ENCODE measurements at regions not wholly inside any gene's neighbourhood (a gene's known extent, or its start where the extent isn't known, plus 50 kb on each side); places are given as distances from the start of the nearest gene placed in this dataset.

DNA sequence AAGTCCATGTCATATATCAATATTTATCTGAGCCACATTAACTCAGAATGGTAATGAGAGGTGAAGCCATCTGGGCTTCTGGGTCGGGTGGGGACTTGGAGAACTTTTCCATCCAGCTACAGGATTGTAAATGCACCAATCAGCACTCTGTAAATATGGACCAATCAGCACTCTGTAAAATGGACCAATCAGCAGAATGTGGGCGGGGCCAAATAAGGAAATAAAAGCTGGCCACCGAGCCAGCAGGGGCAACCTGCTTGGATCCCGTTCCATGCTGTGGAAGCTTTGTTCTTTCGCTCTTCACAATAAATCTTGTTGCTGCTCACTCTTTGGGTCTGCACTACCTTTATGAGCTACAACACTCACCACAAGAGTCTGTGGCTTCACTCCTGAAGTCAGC lies 253.4 kb downstream of the JRKL start:
- ChIA-PET POLR2A (no interaction called here), CTCF (no interaction called here)
- no peak overlapping the region for H3K4me3 ChIP-seq (ENCODE audit: control insufficient read depth in 1 of 7, extremely low read depth in 1 of 7, insufficient read depth in 4 of 7, low read depth in 2 of 7, low read length in 6 of 7)
- 89% methylated on average over 5 of the region's 5 CpGs for WGBS (ENCODE audit: insufficient coverage)
- no peak for DNase-seq
- H3K4me1 ChIP-seq (ENCODE audit: control extremely low read depth in 1 of 4, control insufficient read depth in 4 of 4, insufficient read depth in 4 of 4, low read length in 3 of 4), result no peaks in the 10 kb centered on the region
- peaks cover 0 to 2% (median 0%) of the 10 kb centered on the region in 5 experiments for H3K27me3 ChIP-seq (replicated peaks in 2 of 5; ENCODE audit: control insufficient read depth in 4 of 5, insufficient read depth in 5 of 5, low read length in 4 of 5)
- no peaks in the 10 kb centered on the region for H3K36me3 ChIP-seq (ENCODE audit: control insufficient read depth in 4 of 4, insufficient read depth in 4 of 4, low read length in 3 of 4)
- H3K27ac ChIP-seq (ENCODE audit: insufficient read depth in 1 of 2, low read depth in 1 of 2, low read length in 2 of 2, poor library complexity in 1 of 2, severe bottlenecking in 2 of 2), result no peak overlapping the region
- H3K9me3 ChIP-seq (ENCODE audit: control extremely low read depth in 1 of 5, control insufficient read depth in 4 of 5, insufficient read depth in 2 of 5, low read depth in 1 of 5, low read length in 4 of 5), result no peaks in the 10 kb centered on the region

DNA sequence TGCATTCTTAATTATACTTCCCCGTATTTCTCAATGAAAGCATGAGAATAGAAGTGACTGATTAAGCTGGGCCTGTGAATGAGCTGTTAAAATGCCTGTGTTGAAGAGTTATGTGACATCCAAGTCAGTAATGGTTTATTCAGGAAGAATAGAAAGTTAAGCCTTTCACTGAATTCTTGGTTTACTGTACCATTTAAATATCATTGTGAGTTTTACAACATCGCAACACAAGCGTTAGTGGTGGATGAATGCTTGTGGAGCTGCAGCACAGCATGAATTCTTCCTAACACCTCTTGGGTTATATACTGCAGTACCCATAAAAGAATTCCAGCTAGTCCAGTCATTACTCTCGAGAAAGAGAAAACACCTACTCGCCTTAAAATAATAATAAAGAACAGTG lies 257.8 kb downstream of the JRKL start:
- CTCF ChIA-PET, result no interaction called here
- WGBS (ENCODE audit: insufficient coverage), result 100% methylated on average over 2 of the region's 5 CpGs
- H3K9me3 ChIP-seq (ENCODE audit: control extremely low read depth in 1 of 5, control insufficient read depth in 4 of 5, insufficient read depth in 2 of 5, low read depth in 1 of 5, low read length in 4 of 5), result no peaks in the 10 kb centered on the region
- no peak overlapping the region for H3K27ac ChIP-seq (ENCODE audit: insufficient read depth in 1 of 2, low read depth in 1 of 2, low read length in 2 of 2, poor library complexity in 1 of 2, severe bottlenecking in 2 of 2)
- no peak for DNase-seq
- no peaks in the 10 kb centered on the region for H3K4me1 ChIP-seq (ENCODE audit: control extremely low read depth in 1 of 4, control insufficient read depth in 4 of 4, insufficient read depth in 4 of 4, low read length in 3 of 4)
- POLR2A ChIA-PET, result interaction anchor here (0.5 kb wide), 1 partner anchor 29 kb away, joined by 3 read pairs; no protein-coding TSS in a partner anchor
- peaks cover 0 to 2% (median 0%) of the 10 kb centered on the region in 5 experiments for H3K27me3 ChIP-seq (replicated peaks in 2 of 5; ENCODE audit: control insufficient read depth in 4 of 5, insufficient read depth in 5 of 5, low read length in 4 of 5)
- no peaks in the 10 kb centered on the region for H3K36me3 ChIP-seq (ENCODE audit: control insufficient read depth in 4 of 4, insufficient read depth in 4 of 4, low read length in 3 of 4)
- H3K4me3 ChIP-seq (ENCODE audit: control insufficient read depth in 1 of 7, extremely low read depth in 1 of 7, insufficient read depth in 4 of 7, low read depth in 2 of 7, low read length in 6 of 7), result no peak overlapping the region

DNA sequence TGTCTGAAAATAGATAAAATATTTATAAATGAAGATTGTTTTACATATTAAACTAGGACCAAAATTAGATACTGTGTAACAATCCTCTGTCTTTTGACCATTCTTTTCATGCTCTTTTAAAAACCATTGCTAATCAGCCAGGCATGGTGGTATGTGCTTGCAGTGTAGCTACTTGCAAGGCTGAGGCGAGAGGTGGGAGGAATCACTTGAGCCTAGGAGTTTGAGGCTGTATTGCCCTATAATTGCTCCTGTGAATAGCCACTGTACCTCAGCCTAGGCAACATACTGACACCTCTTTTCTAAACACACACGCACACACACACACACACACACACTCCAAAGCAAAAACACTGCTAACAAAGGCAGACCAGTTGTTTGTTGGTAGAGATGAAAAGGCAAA lies 259.2 kb downstream of the JRKL start:
- CTCF ChIA-PET, result interaction anchor here (0.7 kb wide), 1 partner anchor 15 kb away, joined by 3 read pairs; no protein-coding TSS in a partner anchor

DNA sequence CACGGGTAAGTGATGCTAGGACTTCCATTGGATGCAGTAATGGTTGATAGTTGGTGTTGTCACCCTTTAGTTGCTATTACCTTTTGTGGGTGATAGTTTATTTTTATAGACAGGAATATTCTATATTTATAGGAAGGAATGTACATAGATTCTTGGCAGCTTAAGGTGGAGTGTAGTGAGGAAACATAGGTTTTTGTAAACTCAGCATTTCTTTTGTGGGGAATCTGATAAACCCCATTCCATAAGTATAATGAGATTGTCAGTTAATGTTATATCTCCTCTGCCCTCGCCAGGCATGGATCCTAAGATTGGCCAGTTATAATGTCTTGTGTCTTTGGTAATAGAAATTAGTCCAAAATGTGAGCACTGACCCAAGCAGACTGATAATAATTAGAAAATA lies 262.7 kb downstream of the JRKL start:
- Histone ChIP-seq H3K27me3 (replicated peaks in 2 of 5; ENCODE audit: control insufficient read depth in 4 of 5, insufficient read depth in 5 of 5, low read length in 4 of 5) (no peaks in the 10 kb centered on the region), H3K4me1 (ENCODE audit: control extremely low read depth in 1 of 4, control insufficient read depth in 4 of 4, insufficient read depth in 4 of 4, low read length in 3 of 4) (no peaks in the 10 kb centered on the region), H3K36me3 (ENCODE audit: control insufficient read depth in 4 of 4, insufficient read depth in 4 of 4, low read length in 3 of 4) (no peaks in the 10 kb centered on the region), H3K27ac (ENCODE audit: insufficient read depth in 1 of 2, low read depth in 1 of 2, low read length in 2 of 2, poor library complexity in 1 of 2, severe bottlenecking in 2 of 2) (no peak overlapping the region), H3K9me3 (ENCODE audit: control extremely low read depth in 1 of 5, control insufficient read depth in 4 of 5, insufficient read depth in 2 of 5, low read depth in 1 of 5, low read length in 4 of 5) (no peaks in the 10 kb centered on the region), H3K4me3 (ENCODE audit: control insufficient read depth in 1 of 7, extremely low read depth in 1 of 7, insufficient read depth in 4 of 7, low read depth in 2 of 7, low read length in 6 of 7) (no peak overlapping the region)
- DNase-seq, result no peak
- 100% methylated on average over 1 of the region's 2 CpGs for WGBS (ENCODE audit: insufficient coverage)
- ChIA-PET POLR2A (no interaction called here), CTCF (no interaction called here)

More for the DNA sequence above, 259.2 kb downstream of the JRKL start:
- Histone ChIP-seq H3K27ac (ENCODE audit: insufficient read depth in 1 of 2, low read depth in 1 of 2, low read length in 2 of 2, poor library complexity in 1 of 2, severe bottlenecking in 2 of 2) (no peak overlapping the region), H3K4me3 (ENCODE audit: control insufficient read depth in 1 of 7, extremely low read depth in 1 of 7, insufficient read depth in 4 of 7, low read depth in 2 of 7, low read length in 6 of 7) (no peak overlapping the region), H3K27me3 (replicated peaks in 2 of 5; ENCODE audit: control insufficient read depth in 4 of 5, insufficient read depth in 5 of 5, low read length in 4 of 5) (peaks cover 0 to 2% (median 0%) of the 10 kb centered on the region in 5 experiments), H3K4me1 (ENCODE audit: control extremely low read depth in 1 of 4, control insufficient read depth in 4 of 4, insufficient read depth in 4 of 4, low read length in 3 of 4) (no peaks in the 10 kb centered on the region), H3K36me3 (ENCODE audit: control insufficient read depth in 4 of 4, insufficient read depth in 4 of 4, low read length in 3 of 4) (no peaks in the 10 kb centered on the region), H3K9me3 (ENCODE audit: control extremely low read depth in 1 of 5, control insufficient read depth in 4 of 5, insufficient read depth in 2 of 5, low read depth in 1 of 5, low read length in 4 of 5) (no peaks in the 10 kb centered on the region)
- POLR2A ChIA-PET, result no interaction called here
- no peak for DNase-seq
- 100% methylated on average over 1 of the region's 2 CpGs for WGBS (ENCODE audit: insufficient coverage)

DNA sequence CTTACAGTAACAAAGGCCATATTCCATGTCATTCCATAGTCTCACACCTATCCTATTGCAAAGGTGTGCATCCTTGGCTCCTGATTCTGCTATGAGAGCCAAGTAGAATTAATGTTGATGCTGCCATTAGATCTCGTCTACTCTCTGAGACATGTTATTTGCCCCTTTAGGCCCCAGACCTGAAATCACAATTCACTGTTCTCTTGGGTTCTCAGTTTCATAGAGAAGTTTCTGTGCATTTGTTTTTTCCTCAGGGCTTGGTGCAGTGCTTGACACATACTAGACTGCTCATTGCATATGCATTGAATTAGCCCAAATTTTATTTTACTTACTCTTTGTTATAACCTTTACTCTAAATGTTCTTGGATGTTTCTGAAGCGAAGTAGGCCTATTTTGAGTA lies 265.7 kb downstream of the JRKL start:
- H3K36me3 ChIP-seq (ENCODE audit: control insufficient read depth in 4 of 4, insufficient read depth in 4 of 4, low read length in 3 of 4), result no peaks in the 10 kb centered on the region
- no peak for DNase-seq
- 88% methylated on average over 2 of the region's 2 CpGs for WGBS (ENCODE audit: insufficient coverage)
- H3K4me1 ChIP-seq (ENCODE audit: control extremely low read depth in 1 of 4, control insufficient read depth in 4 of 4, insufficient read depth in 4 of 4, low read length in 3 of 4), result no peaks in the 10 kb centered on the region
- H3K9me3 ChIP-seq (ENCODE audit: control extremely low read depth in 1 of 5, control insufficient read depth in 4 of 5, insufficient read depth in 2 of 5, low read depth in 1 of 5, low read length in 4 of 5), result no peaks in the 10 kb centered on the region
- ChIA-PET CTCF (no interaction called here), POLR2A (no interaction called here)
- H3K27me3 ChIP-seq (replicated peaks in 2 of 5; ENCODE audit: control insufficient read depth in 4 of 5, insufficient read depth in 5 of 5, low read length in 4 of 5), result no peaks in the 10 kb centered on the region
- no peak overlapping the region for H3K27ac ChIP-seq (ENCODE audit: insufficient read depth in 1 of 2, low read depth in 1 of 2, low read length in 2 of 2, poor library complexity in 1 of 2, severe bottlenecking in 2 of 2)
- H3K4me3 ChIP-seq (ENCODE audit: control insufficient read depth in 1 of 7, extremely low read depth in 1 of 7, insufficient read depth in 4 of 7, low read depth in 2 of 7, low read length in 6 of 7), result no peak overlapping the region

DNA sequence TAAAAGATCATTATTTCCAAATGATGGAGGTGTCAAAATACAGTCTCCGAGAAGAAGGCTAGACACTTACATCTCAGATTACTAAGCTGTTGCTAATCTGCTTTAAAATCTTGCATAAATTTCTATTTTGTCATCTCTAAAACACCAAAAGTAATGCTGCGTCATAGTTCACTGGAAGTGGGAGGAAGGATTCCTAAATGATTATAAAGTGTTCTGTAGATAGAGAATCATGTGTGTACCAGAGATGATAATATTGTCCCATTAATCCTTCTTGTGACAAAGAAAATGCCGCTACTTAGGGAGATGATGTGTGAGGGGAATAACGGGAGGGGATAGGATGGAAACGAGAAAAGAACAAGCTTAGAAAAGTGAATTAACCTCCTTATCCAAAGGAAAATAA lies 268.6 kb downstream of the JRKL start:
- Histone ChIP-seq H3K36me3 (ENCODE audit: control insufficient read depth in 4 of 4, insufficient read depth in 4 of 4, low read length in 3 of 4) (no peaks in the 10 kb centered on the region), H3K9me3 (ENCODE audit: control extremely low read depth in 1 of 5, control insufficient read depth in 4 of 5, insufficient read depth in 2 of 5, low read depth in 1 of 5, low read length in 4 of 5) (no peaks in the 10 kb centered on the region), H3K27ac (ENCODE audit: insufficient read depth in 1 of 2, low read depth in 1 of 2, low read length in 2 of 2, poor library complexity in 1 of 2, severe bottlenecking in 2 of 2) (no peak overlapping the region), H3K27me3 (replicated peaks in 2 of 5; ENCODE audit: control insufficient read depth in 4 of 5, insufficient read depth in 5 of 5, low read length in 4 of 5) (no peaks in the 10 kb centered on the region), H3K4me3 (ENCODE audit: control insufficient read depth in 1 of 7, extremely low read depth in 1 of 7, insufficient read depth in 4 of 7, low read depth in 2 of 7, low read length in 6 of 7) (no peak overlapping the region), H3K4me1 (ENCODE audit: control extremely low read depth in 1 of 4, control insufficient read depth in 4 of 4, insufficient read depth in 4 of 4, low read length in 3 of 4) (no peaks in the 10 kb centered on the region)
- 92% methylated on average over 2 of the region's 5 CpGs for WGBS (ENCODE audit: insufficient coverage)
- POLR2A ChIA-PET, result no interaction called here
- no peak for DNase-seq
- CTCF ChIA-PET, result no interaction called here

DNA sequence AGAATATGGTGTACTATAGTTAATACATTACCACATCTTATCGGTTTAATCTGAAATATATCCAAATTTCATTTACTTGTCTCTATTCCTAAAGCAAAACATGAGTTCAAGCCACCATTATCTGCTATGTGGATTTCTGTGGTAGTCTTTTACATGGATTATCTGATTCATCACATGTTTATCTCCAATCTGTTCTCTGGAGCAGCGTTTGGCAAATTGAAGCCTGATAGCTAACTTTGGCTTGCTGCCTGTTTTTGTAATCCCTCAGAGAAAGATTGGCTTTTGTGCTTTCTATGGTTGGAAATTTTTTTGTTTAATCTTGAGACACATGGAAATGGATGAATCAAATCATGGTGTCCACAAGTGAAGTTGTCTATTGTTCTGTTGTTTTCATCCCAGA lies 274.3 kb downstream of the JRKL start:
- Histone ChIP-seq H3K27ac (ENCODE audit: insufficient read depth in 1 of 2, low read depth in 1 of 2, low read length in 2 of 2, poor library complexity in 1 of 2, severe bottlenecking in 2 of 2) (no peak overlapping the region), H3K4me3 (ENCODE audit: control insufficient read depth in 1 of 7, extremely low read depth in 1 of 7, insufficient read depth in 4 of 7, low read depth in 2 of 7, low read length in 6 of 7) (no peak overlapping the region), H3K9me3 (ENCODE audit: control extremely low read depth in 1 of 5, control insufficient read depth in 4 of 5, insufficient read depth in 2 of 5, low read depth in 1 of 5, low read length in 4 of 5) (no peaks in the 10 kb centered on the region), H3K27me3 (replicated peaks in 2 of 5; ENCODE audit: control insufficient read depth in 4 of 5, insufficient read depth in 5 of 5, low read length in 4 of 5) (no peaks in the 10 kb centered on the region), H3K36me3 (ENCODE audit: control insufficient read depth in 4 of 4, insufficient read depth in 4 of 4, low read length in 3 of 4) (no peaks in the 10 kb centered on the region), H3K4me1 (ENCODE audit: control extremely low read depth in 1 of 4, control insufficient read depth in 4 of 4, insufficient read depth in 4 of 4, low read length in 3 of 4) (no peaks in the 10 kb centered on the region)
- ChIA-PET POLR2A (no interaction called here), CTCF (interaction anchor here (0.6 kb wide), 1 partner anchor 15 kb away, joined by 3 read pairs; no protein-coding TSS in a partner anchor)
- DNase-seq, result no peak
- no CpG with 5 or more reads among the region's 2 CpGs for WGBS (ENCODE audit: insufficient coverage)

Data from common myeloid progenitor, CD34-positive (primary cell).